ENCODE measurements at regions not wholly inside any gene's neighbourhood (a gene's known extent, or its start where the extent isn't known, plus 50 kb on each side); places are given as distances from the start of the nearest gene placed in this dataset.

DNA sequence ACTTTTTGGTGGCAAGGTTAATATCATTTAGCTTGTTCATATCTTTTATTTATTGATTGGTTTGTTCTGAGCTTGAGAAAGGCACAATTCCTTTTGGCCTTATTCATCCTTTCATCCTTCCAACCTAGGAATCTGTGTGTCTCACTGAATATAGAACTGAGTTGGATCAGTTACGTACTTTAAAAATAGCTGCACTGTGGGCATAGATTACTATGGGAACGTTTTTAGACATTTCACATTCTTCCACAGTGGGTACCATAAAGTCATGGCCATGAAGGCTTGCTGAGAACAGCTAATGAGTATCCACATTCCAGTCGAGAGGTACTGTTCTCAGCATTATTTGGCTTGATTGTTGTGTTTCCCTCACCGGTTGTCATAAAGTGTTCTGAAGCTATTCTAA lies 217.0 kb upstream of the DKK2 start:
- Histone ChIP-seq H3K9ac (ENCODE audit: low read length in 2 of 2) (no peak overlapping the region), H3K4me1 (ENCODE audit: control insufficient read depth, insufficient read depth, low read length) (no peaks in the 10 kb centered on the region), H3K9me3 (ENCODE audit: control insufficient read depth in 2 of 2, low read length in 2 of 2) (no peaks in the 10 kb centered on the region), H3K4me3 (ENCODE audit: low read length in 2 of 2) (no peak overlapping the region), H3K27ac (ENCODE audit: low read length) (no peak overlapping the region), H3K27me3 (ENCODE audit: control insufficient read depth in 1 of 2, insufficient read depth in 2 of 2, low read length in 2 of 2) (no peaks in the 10 kb centered on the region), H3K36me3 (ENCODE audit: control insufficient read depth in 2 of 2, insufficient read depth in 2 of 2, low read length in 2 of 2) (no peaks in the 10 kb centered on the region)

GRCh38 chr4:107252571-107252970 lies 216.5 kb upstream of the DKK2 start:
- Histone ChIP-seq H3K27me3 (ENCODE audit: control insufficient read depth in 1 of 2, insufficient read depth in 2 of 2, low read length in 2 of 2) (no peaks in the 10 kb centered on the region), H3K9me3 (ENCODE audit: control insufficient read depth in 2 of 2, low read length in 2 of 2) (no peaks in the 10 kb centered on the region), H3K36me3 (ENCODE audit: control insufficient read depth in 2 of 2, insufficient read depth in 2 of 2, low read length in 2 of 2) (no peaks in the 10 kb centered on the region), H3K27ac (ENCODE audit: low read length) (no peak overlapping the region), H3K9ac (ENCODE audit: low read length in 2 of 2) (no peak overlapping the region), H3K4me3 (ENCODE audit: low read length in 2 of 2) (no peak overlapping the region), H3K4me1 (ENCODE audit: control insufficient read depth, insufficient read depth, low read length) (no peaks in the 10 kb centered on the region)

DNA sequence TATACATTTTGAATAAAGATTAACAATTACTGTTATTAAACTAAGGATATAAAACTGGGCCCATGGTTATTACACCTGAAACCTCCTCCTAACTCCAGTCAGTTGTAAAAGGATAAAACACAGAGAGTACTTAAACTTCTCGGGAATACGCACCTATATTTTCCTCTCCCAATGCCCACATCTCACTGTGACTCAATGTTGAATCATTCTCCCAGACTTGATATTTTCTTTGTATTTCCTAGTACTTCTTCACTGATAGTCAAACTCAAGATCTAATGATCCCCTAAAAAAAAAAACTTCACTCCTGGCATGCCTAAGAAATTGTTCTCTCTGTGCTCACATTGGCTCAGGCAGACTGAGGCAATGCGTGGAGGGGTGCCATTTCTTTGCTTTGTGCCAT lies 212.5 kb upstream of the DKK2 start:
- no peaks in the 10 kb centered on the region for H3K4me1 ChIP-seq (ENCODE audit: control insufficient read depth, insufficient read depth, low read length)
- H3K9ac ChIP-seq (ENCODE audit: low read length in 2 of 2), result no peak overlapping the region
- H3K27ac ChIP-seq (ENCODE audit: low read length), result no peak overlapping the region
- no peaks in the 10 kb centered on the region for H3K27me3 ChIP-seq (ENCODE audit: control insufficient read depth in 1 of 2, insufficient read depth in 2 of 2, low read length in 2 of 2)
- no peaks in the 10 kb centered on the region for H3K9me3 ChIP-seq (ENCODE audit: control insufficient read depth in 2 of 2, low read length in 2 of 2)
- no peak overlapping the region for H3K4me3 ChIP-seq (ENCODE audit: low read length in 2 of 2)
- H3K36me3 ChIP-seq (ENCODE audit: control insufficient read depth in 2 of 2, insufficient read depth in 2 of 2, low read length in 2 of 2), result no peaks in the 10 kb centered on the region

GRCh38 chr4:107247738-107248137 lies 211.6 kb upstream of the DKK2 start:
- no peaks in the 10 kb centered on the region for H3K36me3 ChIP-seq (ENCODE audit: control insufficient read depth in 2 of 2, insufficient read depth in 2 of 2, low read length in 2 of 2)
- no peaks in the 10 kb centered on the region for H3K4me1 ChIP-seq (ENCODE audit: control insufficient read depth, insufficient read depth, low read length)
- H3K9ac ChIP-seq (ENCODE audit: low read length in 2 of 2), result no peak overlapping the region
- no peaks in the 10 kb centered on the region for H3K9me3 ChIP-seq (ENCODE audit: control insufficient read depth in 2 of 2, low read length in 2 of 2)
- H3K27ac ChIP-seq (ENCODE audit: low read length), result no peak overlapping the region
- no peak overlapping the region for H3K4me3 ChIP-seq (ENCODE audit: low read length in 2 of 2)
- H3K27me3 ChIP-seq (ENCODE audit: control insufficient read depth in 1 of 2, insufficient read depth in 2 of 2, low read length in 2 of 2), result no peaks in the 10 kb centered on the region

DNA sequence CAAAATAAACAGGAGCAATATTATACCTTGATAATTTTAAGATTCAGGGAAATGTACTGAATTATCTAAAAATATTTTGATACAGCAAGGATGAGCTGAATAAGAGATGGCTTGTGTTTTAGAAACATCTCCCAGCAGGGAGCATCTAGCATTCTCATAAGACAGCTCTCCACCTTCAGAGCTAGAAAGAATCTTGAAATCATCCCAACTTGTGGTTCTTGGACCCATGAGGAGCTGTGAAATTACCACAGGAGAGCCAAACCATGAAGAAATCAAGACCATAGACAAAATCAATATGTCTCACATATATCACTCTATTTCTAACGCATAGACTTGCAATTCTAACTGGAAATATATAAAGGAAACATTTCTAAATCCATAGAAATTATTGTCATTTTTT lies 210.6 kb upstream of the DKK2 start:
- Histone ChIP-seq H3K9me3 (ENCODE audit: control insufficient read depth in 2 of 2, low read length in 2 of 2) (no peaks in the 10 kb centered on the region), H3K4me3 (ENCODE audit: low read length in 2 of 2) (no peak overlapping the region), H3K36me3 (ENCODE audit: control insufficient read depth in 2 of 2, insufficient read depth in 2 of 2, low read length in 2 of 2) (no peaks in the 10 kb centered on the region), H3K27ac (ENCODE audit: low read length) (no peak overlapping the region), H3K27me3 (ENCODE audit: control insufficient read depth in 1 of 2, insufficient read depth in 2 of 2, low read length in 2 of 2) (no peaks in the 10 kb centered on the region), H3K9ac (ENCODE audit: low read length in 2 of 2) (no peak overlapping the region), H3K4me1 (ENCODE audit: control insufficient read depth, insufficient read depth, low read length) (no peaks in the 10 kb centered on the region)

DNA sequence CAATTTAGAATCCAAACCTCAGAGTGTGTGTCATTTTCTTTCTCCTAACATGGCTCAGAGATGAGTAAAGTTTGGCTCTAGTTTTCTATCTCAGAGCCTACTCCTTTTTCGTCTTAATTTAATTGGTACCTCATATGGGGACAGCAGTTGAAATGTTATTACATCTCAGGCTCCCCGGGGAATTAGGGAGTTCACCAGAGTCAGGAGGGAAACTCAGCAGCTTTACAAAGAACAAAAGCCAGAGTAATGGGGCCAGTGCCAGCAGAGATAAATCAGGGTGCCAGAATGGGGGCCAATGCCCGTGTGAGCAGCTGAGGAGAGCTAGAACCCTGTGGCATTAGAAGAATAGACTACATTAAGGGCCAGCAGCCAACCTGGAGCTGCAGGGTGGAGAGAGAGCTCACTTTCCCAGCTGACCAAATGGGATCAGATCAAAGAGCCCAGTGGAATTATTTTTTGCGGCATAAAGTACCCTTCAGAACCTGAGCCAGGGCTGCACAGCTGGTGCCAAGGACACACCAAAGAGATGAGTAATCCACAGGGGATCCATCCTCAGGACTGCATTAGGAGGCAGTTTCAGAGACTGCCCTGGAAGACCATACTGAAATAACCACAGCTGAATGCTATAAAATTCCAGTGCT lies 207.1 kb upstream of the DKK2 start:
- Histone ChIP-seq H3K4me1 (ENCODE audit: control insufficient read depth, insufficient read depth, low read length) (no peaks in the 10 kb centered on the region), H3K9ac (ENCODE audit: low read length in 2 of 2) (no peak overlapping the region), H3K27ac (ENCODE audit: low read length) (no peak overlapping the region), H3K27me3 (ENCODE audit: control insufficient read depth in 1 of 2, insufficient read depth in 2 of 2, low read length in 2 of 2) (no peaks in the 10 kb centered on the region), H3K36me3 (ENCODE audit: control insufficient read depth in 2 of 2, insufficient read depth in 2 of 2, low read length in 2 of 2) (no peaks in the 10 kb centered on the region), H3K9me3 (ENCODE audit: control insufficient read depth in 2 of 2, low read length in 2 of 2) (no peaks in the 10 kb centered on the region), H3K4me3 (ENCODE audit: low read length in 2 of 2) (no peak overlapping the region)

GRCh38 chr4:107220976-107221375 lies 184.9 kb upstream of the DKK2 start:
- H3K4me1 ChIP-seq (ENCODE audit: control insufficient read depth, insufficient read depth, low read length), result no peaks in the 10 kb centered on the region
- H3K27me3 ChIP-seq (ENCODE audit: control insufficient read depth in 1 of 2, insufficient read depth in 2 of 2, low read length in 2 of 2), result no peaks in the 10 kb centered on the region
- no peak overlapping the region for H3K4me3 ChIP-seq (ENCODE audit: low read length in 2 of 2)
- H3K9me3 ChIP-seq (ENCODE audit: control insufficient read depth in 2 of 2, low read length in 2 of 2), result no peaks in the 10 kb centered on the region
- H3K36me3 ChIP-seq (ENCODE audit: control insufficient read depth in 2 of 2, insufficient read depth in 2 of 2, low read length in 2 of 2), result no peaks in the 10 kb centered on the region
- no peak overlapping the region for H3K27ac ChIP-seq (ENCODE audit: low read length)
- H3K9ac ChIP-seq (ENCODE audit: low read length in 2 of 2), result no peak overlapping the region

DNA sequence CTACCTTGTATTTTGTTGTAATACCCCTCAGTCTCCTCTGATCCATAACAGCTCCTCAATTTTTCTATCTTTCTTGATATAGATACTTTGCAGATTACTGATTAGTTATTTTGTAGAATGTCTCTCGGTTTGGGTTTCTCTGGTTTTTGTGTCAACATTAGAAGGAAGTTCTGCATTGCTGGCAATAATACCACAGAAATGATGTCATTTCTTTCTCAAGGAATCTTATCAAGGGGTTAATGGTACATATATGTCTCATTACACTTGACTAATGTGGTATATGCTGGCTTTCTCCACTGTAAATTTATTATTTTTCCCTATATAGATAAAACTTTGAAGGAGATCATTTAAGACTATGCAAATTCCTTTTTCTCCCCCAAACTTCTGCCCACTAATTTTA lies 183.6 kb upstream of the DKK2 start:
- Histone ChIP-seq H3K36me3 (ENCODE audit: control insufficient read depth in 2 of 2, insufficient read depth in 2 of 2, low read length in 2 of 2) (no peaks in the 10 kb centered on the region), H3K4me1 (ENCODE audit: control insufficient read depth, insufficient read depth, low read length) (no peaks in the 10 kb centered on the region), H3K27me3 (ENCODE audit: control insufficient read depth in 1 of 2, insufficient read depth in 2 of 2, low read length in 2 of 2) (no peaks in the 10 kb centered on the region), H3K9ac (ENCODE audit: low read length in 2 of 2) (no peak overlapping the region), H3K9me3 (ENCODE audit: control insufficient read depth in 2 of 2, low read length in 2 of 2) (no peaks in the 10 kb centered on the region), H3K4me3 (ENCODE audit: low read length in 2 of 2) (no peak overlapping the region), H3K27ac (ENCODE audit: low read length) (no peak overlapping the region)

GRCh38 chr4:107216379-107216778 lies 180.3 kb upstream of the DKK2 start:
- Histone ChIP-seq H3K4me3 (ENCODE audit: low read length in 2 of 2) (no peak overlapping the region), H3K4me1 (ENCODE audit: control insufficient read depth, insufficient read depth, low read length) (no peaks in the 10 kb centered on the region), H3K9ac (ENCODE audit: low read length in 2 of 2) (no peak overlapping the region), H3K9me3 (ENCODE audit: control insufficient read depth in 2 of 2, low read length in 2 of 2) (no peaks in the 10 kb centered on the region), H3K27me3 (ENCODE audit: control insufficient read depth in 1 of 2, insufficient read depth in 2 of 2, low read length in 2 of 2) (no peaks in the 10 kb centered on the region), H3K36me3 (ENCODE audit: control insufficient read depth in 2 of 2, insufficient read depth in 2 of 2, low read length in 2 of 2) (no peaks in the 10 kb centered on the region), H3K27ac (ENCODE audit: low read length) (no peak overlapping the region)

DNA sequence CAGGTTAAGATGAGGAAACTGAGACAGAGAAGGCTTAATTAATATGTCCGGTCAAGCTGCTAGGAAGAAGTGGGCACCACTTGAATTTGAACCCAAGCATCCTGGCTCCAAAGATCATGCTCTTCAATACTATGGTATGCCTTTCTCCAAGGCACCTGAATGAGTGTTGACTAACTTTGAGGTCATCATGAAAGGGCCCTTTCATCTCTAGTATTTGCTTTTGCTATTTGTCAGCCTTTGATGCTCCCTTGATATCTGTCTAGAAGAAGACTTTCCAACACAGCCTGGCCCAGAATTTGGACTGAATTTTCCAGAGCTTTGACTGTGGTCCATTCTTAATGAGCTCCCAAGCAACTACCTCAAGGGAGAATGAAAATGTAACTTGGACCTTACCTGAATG lies 179.1 kb upstream of the DKK2 start:
- Histone ChIP-seq H3K9me3 (ENCODE audit: control insufficient read depth in 2 of 2, low read length in 2 of 2) (no peaks in the 10 kb centered on the region), H3K4me3 (ENCODE audit: low read length in 2 of 2) (no peak overlapping the region), H3K27me3 (ENCODE audit: control insufficient read depth in 1 of 2, insufficient read depth in 2 of 2, low read length in 2 of 2) (no peaks in the 10 kb centered on the region), H3K27ac (ENCODE audit: low read length) (no peak overlapping the region), H3K9ac (ENCODE audit: low read length in 2 of 2) (no peak overlapping the region), H3K4me1 (ENCODE audit: control insufficient read depth, insufficient read depth, low read length) (no peaks in the 10 kb centered on the region), H3K36me3 (ENCODE audit: control insufficient read depth in 2 of 2, insufficient read depth in 2 of 2, low read length in 2 of 2) (no peaks in the 10 kb centered on the region)

GRCh38 chr4:107213880-107214279 lies 177.8 kb upstream of the DKK2 start:
- Histone ChIP-seq H3K27me3 (ENCODE audit: control insufficient read depth in 1 of 2, insufficient read depth in 2 of 2, low read length in 2 of 2) (no peaks in the 10 kb centered on the region), H3K27ac (ENCODE audit: low read length) (no peak overlapping the region), H3K9me3 (ENCODE audit: control insufficient read depth in 2 of 2, low read length in 2 of 2) (no peaks in the 10 kb centered on the region), H3K4me1 (ENCODE audit: control insufficient read depth, insufficient read depth, low read length) (no peaks in the 10 kb centered on the region), H3K36me3 (ENCODE audit: control insufficient read depth in 2 of 2, insufficient read depth in 2 of 2, low read length in 2 of 2) (no peaks in the 10 kb centered on the region), H3K4me3 (ENCODE audit: low read length in 2 of 2) (no peak overlapping the region), H3K9ac (ENCODE audit: low read length in 2 of 2) (no peak overlapping the region)

All from stomach smooth muscle (tissue), 2 donors.